GM19455 (cell line): ENCODE measurements at regions not wholly inside any gene's neighbourhood (a gene's known extent, or its start where the extent isn't known, plus 50 kb on each side); places are given as distances from the start of the nearest gene placed in this dataset.

Source experiments
- ATAC-seq: cut with Tn5 transposase; IDR thresholded peaks from one replicate; pipeline ENCODE4 v1.9.1; 2021; ENCODE audit not compliant: unreplicated experiment

DNA sequence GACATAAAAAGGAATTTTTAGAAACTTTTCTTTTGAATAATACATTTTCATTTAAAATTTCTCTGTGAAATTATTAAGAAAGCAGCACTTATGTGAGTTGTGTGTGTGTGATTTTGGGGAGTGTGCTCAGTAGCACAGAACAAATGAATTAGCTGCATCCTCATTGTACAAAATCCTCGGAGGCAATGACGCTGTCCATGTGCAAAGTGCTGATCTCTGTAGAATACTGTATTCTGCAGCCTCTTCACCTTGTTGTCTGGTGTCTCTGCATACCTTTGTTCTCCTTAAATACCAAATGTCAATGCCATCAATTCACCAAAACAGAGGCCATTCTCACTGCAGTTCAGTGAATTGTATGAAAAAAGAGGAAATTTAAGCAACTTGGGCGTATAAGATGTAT, 838.4 kb downstream of the QKI start:
- ATAC-seq = no peak

DNA sequence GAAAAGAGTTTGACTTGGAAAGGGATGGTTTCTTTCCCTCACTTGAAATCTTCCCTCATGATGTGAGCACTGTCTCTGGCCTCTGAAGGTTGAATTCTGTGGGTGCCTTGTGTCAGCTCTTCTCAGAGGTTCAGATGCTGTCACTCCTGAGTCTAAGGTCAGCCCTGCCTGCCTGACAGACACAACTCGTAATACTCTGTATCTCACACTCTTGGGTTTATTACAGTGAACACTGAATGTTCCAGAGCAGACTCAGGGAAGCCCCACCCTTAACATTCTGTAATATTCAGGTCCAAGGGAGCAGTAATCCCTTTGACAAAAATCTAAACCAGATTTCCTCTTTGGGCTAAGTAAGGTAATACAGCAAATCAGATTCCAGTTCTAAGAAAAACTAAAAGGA, 837.8 kb downstream of the QKI start:
- ATAC-seq = no peak

DNA sequence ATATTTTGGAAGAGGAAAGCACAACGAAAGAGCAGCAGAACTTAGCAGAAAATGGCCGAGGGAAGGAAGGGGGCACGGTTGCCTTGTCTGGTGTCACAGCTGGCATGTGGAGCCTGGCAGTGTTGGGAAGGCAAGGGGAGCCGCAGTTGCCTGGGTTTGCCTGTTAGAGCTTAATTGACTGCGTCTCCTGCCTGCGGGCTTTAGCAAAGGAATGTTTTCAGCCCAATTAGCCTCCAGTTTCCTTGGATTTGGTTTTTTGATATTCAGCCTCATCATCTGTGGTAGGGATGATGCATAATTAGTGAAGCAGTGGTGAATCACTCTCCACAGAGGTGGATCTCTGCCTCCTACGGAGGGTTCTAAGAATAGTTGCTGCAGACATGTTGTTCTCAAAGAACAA, 832.6 kb downstream of the QKI start:
- no peak for ATAC-seq

DNA sequence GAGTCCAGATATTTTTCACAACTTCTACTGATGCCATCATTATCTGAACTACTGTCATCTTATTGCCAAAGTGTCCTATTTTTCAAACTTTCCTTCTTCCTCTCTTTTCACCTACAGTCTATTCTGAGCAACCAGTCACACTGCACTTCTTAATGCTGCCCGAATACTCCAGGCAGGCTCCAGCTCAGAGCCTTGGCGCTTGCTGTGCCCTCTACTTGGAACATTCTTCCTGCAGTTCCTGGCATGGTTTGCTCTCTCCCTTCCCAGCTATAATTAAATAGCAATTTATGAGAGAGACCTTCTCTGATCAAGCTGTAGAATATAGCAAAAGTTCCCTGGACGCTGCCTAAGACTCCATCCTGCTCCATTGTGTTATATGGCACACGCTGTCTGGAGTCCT, 831.6 kb downstream of the QKI start:
- ATAC-seq = no peak

DNA sequence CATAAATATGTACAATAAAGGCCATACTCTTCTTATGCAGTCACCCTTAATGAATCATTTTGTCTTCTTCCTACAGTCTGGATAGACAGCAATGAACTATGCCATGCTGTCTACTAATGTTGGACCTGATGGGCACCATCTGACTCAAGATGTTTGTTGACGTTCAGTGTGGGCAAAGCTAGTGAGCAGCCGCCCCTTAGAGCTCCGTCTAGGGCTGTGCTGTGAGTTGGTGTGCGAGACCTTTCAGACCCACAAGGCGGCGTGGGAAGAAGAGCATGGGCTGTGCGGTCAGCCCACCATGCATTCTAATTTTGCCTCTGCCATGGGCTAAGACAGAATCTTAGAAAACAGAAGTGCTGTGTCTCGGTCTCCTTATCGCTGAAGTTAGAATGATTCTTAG, 829.4 kb downstream of the QKI start:
- no peak for ATAC-seq

DNA sequence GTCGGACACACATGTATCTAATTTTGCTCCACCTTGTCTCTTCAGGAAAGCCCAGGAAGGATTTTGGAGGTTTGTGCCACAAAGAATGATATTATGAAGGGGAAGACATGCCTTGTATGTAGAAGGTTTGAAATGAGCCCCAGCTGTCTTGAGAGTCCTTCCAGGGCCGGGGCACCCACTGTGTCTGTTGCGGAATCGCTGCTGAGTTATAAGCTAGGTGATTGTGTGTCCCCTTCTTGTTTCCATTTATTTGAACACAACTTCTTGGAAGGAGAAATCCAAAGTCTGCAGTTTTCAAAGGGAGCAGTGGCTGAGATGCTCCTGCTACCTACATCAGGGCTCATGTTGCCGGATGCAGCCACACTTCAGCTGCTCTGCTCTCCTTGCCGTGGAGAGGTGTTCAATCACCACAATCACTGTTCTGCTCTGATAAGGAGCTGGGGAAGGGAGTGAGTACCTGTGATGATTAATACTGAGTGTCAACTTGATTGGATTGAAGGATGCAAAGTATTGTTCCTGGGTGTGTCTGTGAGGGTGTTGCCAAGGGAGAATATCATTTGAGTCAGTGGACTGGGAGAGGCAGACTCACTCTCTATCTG, 828.6 kb downstream of the QKI start:
- no peak for ATAC-seq

DNA sequence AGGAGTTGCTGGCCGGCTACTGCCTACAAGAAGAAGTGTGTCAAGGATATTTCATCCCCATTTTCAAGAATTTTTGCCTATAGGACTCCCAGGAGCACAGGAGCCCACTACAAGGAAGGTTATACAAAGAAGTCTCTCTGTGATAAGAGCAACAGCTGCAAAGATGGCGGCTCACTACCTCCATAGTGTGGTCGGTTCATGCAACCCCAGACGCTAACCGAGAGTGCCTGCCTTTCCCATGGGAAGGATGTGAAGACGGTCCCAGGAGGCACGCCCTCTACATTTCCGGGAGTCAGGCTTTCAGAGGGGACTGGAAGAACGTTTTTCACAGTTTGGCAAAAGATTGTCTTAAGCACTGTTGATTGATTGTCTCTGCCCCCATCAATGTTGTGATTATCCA, 816.3 kb downstream of the QKI start:
- no peak for ATAC-seq

DNA sequence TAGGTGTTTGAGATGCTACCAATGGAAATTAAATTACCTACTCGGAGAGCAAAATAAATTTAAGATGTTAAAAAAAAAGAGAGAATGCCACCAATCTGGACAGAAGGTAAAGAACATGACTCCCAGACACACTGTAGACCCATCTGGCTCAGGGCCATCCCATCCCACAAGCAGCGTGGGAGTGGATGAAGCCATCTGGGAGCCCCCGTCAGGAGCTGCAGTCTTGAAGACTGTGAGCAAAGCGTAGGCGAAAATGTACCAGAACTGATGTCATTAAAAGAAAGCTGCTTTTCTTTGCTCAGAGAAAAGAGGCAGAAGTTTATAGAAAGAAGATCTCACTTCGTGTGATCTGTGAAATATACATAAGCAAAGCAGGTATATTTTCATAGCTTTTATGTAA, 815.7 kb downstream of the QKI start:
- no peak for ATAC-seq

DNA sequence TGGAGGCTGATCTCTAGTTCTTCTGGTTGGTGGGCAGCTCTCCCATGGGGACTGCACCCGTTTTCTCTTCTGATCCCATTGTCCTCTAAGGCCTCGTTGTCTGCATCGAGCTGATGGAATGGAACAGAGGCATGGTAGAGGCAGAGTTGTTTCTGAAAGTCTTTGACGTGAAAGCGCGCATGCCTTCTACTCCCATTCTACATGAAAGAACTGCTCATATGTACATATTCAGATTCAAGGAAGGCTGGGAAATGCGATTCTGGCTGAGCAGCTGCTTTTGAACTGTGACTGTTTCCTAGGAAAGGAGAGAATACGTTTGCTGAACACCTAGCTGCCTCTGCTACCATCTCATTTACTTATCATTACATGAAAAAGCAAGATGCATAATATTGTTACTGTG, 815.2 kb downstream of the QKI start:
- ATAC-seq = no peak

DNA sequence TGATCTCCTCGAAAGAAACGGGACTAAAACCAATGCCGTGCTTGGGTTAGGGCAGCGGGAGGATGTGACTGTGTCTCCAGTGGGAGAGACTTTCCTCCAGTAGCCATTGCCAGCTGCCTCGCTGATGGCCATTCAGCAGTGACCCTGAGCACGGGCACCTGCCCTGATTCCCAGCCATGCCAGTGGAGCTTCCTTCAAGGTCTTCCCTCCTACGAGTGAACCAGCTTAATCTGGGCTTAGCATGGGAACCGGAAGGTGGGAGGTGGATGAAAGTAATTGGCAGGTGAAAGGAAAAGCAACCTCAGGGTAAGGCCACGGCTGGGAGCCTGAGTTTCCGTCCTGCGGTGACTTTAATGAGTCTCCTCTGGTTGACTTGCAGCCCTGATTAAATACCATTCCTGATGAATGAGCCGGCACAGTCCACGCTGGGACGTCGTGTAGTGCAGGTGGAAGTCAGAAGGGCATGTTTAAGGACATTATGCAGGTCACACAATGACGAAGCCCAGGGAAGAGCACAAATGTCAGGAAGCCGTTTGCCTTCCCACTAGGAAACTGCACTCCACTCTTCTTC, 813.5 kb downstream of the QKI start:
- ATAC-seq = no peak

DNA sequence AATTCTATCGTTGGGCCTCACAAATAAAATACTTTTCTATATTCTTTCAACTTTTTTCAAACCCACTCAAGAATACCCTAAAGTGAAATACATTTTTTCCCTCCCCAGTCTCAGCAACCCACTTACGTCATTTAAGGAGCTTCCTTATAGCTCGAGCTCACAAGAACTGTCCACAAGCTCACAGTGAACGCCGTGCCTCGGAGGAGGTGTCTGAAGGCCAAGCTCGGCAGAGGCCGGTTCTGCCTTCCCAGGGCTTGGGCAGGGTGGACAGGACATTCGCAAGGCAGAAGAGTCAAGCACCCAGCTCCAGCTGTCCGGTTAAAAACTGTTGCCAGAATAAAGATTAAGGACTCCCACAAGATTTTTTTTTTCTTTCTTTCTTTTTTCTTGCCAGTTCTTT, 802.3 kb downstream of the QKI start:
- no peak for ATAC-seq

DNA sequence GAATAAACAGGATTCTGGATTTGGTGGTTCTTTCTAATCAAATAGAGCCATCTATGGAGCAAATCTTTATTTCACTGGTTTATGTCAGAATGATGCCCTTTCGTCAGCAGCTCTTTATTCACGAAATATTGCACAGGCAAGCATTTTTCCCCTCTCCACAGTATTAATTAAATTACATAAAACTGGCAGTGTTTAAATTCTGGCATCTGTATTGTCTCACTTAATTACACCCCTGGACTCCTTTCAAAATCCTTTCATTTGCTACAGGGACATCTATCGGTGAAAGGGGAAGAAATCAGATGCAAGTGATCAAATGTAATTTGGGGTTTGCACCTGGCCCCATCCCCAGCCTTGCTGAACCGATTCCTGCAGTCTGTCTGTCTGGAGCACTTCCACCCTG, 801.9 kb downstream of the QKI start:
- ATAC-seq = no peak

DNA sequence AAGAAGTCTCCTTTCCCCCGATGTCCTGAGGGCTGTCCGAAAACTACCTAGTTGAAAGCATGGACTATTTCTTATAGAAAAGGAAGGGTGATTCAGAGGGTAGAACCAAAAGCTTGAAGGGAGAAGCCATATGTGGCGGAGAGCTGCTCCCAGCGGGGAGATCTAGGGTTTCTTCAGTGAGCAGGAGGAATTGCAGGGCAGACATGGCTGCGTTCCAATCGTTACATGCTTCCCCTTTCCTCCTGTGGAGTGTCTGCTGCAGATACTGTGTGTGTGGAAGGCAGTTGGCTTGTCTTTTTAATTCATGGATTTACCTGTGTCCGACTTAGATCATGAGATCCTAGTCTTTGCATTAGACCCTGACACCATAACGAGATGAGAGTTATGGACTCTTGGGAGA, 799.5 kb downstream of the QKI start:
- no peak for ATAC-seq

DNA sequence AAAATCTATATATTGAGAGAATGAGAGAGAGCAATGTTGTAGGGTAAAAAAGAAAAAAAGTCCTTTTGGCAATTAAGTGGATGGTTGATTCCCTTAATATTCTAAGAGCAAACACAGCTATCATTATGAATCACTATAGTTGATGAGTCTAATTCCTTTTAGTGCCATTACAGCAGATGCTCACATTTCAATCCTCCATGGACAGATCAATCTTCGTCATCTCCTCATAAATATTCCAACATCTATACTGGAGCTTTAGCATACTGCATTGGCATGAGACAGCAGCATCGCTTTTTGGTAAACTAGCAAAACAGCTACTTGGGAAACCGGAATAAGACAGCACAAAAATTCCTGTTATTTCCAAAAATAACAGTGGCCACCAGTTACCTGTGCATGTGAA, 796.7 kb downstream of the QKI start:
- ATAC-seq = no peak

DNA sequence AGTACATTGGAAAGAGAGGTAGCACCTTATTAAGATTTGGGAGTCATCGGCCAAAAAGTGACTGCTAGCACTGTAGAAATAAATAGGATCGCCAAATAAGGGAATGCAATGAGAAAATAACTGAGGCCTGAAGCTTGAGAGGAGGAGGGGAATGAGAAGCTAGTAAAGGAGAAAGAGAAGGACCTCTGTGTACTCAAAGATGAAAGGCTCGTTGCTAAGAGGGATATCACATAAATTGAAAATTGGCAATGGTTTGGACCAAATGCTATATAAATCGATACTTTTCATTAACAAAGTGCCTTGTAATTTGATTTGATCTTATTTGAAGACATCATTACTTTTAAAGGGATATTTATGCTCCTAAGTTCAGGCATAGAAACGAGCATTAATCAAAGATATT, 796.3 kb downstream of the QKI start:
- no peak for ATAC-seq

DNA sequence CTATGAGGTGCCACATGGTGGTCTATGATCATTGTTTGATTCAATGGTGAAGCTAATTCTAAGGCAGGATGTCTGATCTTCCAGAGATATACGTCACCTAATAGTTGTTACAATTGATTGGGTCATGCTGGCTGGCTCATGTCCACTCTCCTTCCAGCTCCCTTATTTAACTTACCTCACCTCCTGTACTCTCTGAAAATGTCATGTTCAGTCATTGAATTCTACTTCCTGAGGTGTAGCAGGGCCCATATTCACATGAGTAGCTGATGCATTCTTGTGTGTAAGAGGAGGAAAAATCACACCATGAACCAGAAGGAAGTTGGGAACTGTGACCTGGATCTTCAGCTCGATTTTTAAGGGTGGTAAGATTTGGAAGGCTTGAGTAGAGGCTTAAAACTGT, 795.8 kb downstream of the QKI start:
- no peak for ATAC-seq

DNA sequence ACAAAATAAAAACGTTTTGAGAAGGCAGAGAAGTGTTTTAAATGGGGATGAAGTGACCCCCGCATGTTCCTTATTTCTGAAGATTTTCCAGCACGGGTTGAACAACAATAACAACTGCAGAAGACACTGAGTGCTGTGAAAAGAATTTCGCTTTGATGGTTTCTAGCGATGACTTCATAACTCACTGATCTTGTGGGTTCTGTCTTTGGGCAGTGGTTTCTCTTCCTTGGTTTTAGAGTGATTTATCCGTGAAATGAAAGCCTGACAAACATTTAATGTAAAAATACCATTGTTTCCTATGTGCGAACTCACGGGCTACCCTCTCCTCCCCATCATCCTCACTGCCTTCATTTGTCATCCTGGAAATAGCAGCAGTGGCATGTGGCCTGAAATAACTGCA, 793.9 kb downstream of the QKI start:
- ATAC-seq = no peak

DNA sequence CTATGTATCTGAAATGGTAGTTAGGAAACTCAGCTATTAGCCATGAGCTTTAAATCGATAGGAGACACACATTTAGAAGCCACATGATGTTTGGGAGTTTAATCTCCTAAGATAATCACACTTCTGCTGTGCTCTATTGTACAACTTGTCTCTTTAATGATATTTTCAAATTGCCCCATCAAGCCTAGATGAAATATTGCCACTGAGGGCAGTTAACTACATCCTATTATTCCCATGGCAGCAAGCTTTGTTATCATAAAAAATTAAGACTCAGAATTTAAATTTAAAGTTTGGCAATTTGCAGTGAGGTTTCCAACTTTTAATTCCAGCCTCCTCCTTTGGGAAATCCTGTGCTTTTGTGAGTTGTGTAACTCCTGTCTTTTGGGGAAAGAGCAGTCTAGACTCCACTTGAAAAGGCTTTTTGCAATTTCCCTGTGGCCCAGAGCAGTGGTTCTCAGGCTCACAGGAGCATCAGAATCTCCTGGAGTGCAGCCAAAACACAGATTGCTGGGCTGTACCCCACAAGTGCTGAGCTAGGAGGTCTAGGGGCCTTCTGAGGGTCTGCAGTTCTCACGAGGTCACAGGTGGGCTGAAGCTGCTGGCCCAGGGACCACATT, 792.4 kb downstream of the QKI start:
- ATAC-seq = no peak

DNA sequence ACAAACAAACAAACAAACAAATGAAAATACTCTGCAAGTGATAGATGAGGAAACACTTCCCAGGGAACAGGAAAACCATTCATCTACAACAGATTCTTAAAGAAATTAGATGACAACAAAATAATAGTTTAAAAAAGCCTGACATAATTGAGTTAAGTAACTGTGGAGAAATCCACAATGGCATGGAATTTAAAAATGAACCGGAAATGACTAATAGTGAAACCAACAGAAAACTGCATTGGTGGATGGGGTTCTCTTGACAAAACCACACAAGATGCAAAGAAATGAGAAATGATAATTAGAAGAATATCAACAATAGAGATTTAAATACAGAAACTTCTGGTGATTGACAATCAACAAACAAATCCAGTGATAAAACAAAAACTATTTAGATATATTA, 785.6 kb downstream of the QKI start:
- no peak for ATAC-seq

DNA sequence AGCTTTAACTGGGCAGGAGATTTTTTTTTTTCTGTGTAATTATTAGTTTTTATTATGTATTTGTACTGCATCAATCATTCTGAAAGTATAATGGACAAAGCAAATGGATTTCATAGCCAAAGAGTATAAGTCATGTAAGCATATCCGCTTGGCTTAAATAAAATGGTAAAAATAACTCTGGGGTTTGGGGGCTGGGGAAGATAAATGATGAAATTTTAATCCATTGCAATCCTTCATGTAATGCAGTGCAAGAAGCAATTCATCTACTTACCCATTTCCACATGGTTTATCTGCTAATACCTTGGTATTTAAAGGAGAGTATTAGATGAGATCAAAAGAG, 781.4 kb downstream of the QKI start:
- ATAC-seq = no peak

DNA sequence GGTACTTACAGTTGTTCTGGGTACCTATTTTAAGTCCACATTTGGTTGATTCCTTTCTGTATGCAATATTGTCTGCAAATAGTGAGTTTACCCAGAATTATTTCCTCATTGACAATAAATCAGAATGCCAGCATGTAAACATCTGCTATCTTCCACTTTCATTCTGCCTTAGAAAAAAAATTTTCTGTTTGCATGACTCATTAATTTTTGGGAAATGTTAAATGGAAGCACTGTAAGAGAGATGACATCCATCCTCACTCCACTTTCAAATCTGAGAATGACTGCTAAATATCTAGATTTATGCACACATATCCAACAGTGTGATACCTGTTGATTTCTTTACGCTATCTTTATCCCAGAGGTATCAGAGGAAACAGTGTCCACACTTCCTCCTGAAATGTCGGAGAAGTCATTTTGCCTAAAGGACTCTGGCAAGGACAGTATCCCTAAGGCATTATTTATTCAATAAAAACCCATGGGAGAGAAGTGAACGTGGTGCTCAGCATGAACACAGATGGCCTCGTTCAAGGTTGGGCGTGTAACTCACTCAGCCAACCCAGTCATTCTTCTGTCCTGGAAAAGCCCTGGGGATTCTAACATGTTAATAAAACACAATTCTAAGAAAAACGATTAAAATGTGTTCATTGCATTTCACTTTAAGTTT, 780.9 kb downstream of the QKI start:
- no peak for ATAC-seq

DNA sequence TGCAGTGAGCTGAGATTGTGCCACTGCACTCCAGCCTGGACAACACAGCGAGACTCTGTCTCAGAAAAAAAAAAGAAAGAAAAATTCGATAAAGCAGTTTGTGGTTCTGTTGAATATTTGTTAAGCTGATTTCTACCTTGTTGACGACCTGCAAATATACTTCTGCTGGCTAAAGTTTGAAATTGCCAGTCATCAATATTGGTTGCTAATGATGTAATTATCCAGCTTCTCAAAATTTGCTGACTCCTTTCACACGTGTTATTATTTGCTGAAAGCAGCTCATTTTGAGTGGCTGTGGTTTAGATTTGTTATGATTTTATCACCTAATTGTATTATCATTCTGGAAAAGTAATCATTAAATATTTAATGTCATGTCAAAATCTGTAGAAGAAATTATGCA, 774.3 kb downstream of the QKI start:
- ATAC-seq = no peak

DNA sequence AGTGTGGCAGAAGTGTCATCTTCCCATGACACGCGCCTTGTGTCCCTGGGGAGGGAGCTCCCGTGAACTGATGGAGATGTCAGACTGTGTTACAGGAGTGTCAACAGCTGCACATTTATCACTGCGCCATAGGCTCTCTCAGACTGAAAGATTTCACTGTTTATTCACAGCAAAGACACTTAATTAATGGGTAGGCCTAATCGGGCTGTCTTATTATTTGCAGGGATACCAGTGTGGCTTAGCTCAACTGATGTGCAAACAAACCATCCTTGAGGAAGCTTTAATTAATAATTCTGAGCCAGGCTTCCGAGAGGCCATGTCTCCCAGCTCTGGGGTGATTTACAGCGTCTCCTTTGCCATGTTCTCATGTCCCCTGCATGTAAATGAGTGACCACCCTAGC, 771.0 kb downstream of the QKI start:
- ATAC-seq = no peak
